Neural crest cell (in vitro differentiated cells): ENCODE measurements at regions not wholly inside any gene's neighbourhood (a gene's known extent, or its start where the extent isn't known, plus 50 kb on each side); places are given as distances from the start of the nearest gene placed in this dataset.
A peak's percentile ranks its signal among the peaks of the same experiment; 100 is the strongest.

Source experiments
- DNase-seq: peaks from one replicate; pipeline ENCODE4 v3.0.0; 2021; ENCODE audit warnings: low read depth, mixed read lengths, low spot score
- H3K27ac Mint-ChIP-seq: one replicate; pipeline ENCODE4 v1.8.0; 2021; ENCODE audit warnings: mild to moderate bottlenecking, mixed read lengths; ENCODE audit not compliant: unreplicated experiment
- H3K27me3 Mint-ChIP-seq: 2 replicates; pipeline ENCODE4 v1.8.0; 2021; ENCODE audit warnings: low read depth, mild to moderate bottlenecking, mixed read lengths
- H3K36me3 Mint-ChIP-seq: 2 replicates; pipeline ENCODE4 v1.8.0; 2021; ENCODE audit warnings: low read depth, mild to moderate bottlenecking, mixed read lengths
- H3K4me1 Mint-ChIP-seq: 2 replicates; pipeline ENCODE4 v1.8.0; 2021; ENCODE audit warnings: mixed read lengths
- H3K4me3 Mint-ChIP-seq: one replicate; pipeline ENCODE4 v1.8.0; 2021; ENCODE audit warnings: mild to moderate bottlenecking, mixed read lengths
- H3K9me3 Mint-ChIP-seq: 2 replicates; pipeline ENCODE4 v1.8.0; 2021; ENCODE audit warnings: mixed read lengths
- TF ChIP-seq, protein P1 (sequence below): fragments of 200-600 bp; sonication (generic); conservative IDR thresholded peaks from 2 replicates; pipeline ENCODE4 v1.5.0; 2021; ENCODE audit warnings: antibody characterized with exemption, mild to moderate bottlenecking

DNA sequence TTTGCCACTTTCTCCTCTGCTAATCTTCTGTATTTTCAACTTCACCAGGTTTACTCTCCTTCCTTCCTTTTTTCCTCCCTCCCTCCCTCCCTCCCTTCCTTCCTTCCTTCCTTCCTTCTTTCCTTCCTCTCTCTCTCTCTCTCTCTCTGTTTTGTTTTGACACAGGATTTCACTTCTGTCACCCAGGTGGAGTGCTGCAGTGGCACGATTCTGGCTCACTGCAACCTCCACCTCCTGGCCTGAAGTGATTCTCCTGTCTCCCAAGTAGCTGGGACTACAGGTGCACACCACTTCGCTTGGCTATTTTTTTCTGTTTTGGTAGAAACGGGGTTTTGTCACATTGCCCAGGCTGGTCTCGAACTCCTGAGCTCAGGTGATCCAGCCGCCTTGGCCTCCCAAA, 181.2 kb upstream of the BTG1 start:
- no peak for DNase-seq
- H3K27me3 Mint-ChIP-seq = no peaks in the 10 kb centered on the region
- peaks cover 6% of the 10 kb centered on the region for H3K9me3 Mint-ChIP-seq
- no peak overlapping the region for H3K27ac Mint-ChIP-seq
- H3K4me1 Mint-ChIP-seq = peaks cover 4% of the 10 kb centered on the region
- H3K36me3 Mint-ChIP-seq = peaks cover 13% of the 10 kb centered on the region
- no peak overlapping the region for H3K4me3 Mint-ChIP-seq
- TF ChIP-seq, protein P1, sequence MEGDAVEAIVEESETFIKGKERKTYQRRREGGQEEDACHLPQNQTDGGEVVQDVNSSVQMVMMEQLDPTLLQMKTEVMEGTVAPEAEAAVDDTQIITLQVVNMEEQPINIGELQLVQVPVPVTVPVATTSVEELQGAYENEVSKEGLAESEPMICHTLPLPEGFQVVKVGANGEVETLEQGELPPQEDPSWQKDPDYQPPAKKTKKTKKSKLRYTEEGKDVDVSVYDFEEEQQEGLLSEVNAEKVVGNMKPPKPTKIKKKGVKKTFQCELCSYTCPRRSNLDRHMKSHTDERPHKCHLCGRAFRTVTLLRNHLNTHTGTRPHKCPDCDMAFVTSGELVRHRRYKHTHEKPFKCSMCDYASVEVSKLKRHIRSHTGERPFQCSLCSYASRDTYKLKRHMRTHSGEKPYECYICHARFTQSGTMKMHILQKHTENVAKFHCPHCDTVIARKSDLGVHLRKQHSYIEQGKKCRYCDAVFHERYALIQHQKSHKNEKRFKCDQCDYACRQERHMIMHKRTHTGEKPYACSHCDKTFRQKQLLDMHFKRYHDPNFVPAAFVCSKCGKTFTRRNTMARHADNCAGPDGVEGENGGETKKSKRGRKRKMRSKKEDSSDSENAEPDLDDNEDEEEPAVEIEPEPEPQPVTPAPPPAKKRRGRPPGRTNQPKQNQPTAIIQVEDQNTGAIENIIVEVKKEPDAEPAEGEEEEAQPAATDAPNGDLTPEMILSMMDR = no peak

DNA sequence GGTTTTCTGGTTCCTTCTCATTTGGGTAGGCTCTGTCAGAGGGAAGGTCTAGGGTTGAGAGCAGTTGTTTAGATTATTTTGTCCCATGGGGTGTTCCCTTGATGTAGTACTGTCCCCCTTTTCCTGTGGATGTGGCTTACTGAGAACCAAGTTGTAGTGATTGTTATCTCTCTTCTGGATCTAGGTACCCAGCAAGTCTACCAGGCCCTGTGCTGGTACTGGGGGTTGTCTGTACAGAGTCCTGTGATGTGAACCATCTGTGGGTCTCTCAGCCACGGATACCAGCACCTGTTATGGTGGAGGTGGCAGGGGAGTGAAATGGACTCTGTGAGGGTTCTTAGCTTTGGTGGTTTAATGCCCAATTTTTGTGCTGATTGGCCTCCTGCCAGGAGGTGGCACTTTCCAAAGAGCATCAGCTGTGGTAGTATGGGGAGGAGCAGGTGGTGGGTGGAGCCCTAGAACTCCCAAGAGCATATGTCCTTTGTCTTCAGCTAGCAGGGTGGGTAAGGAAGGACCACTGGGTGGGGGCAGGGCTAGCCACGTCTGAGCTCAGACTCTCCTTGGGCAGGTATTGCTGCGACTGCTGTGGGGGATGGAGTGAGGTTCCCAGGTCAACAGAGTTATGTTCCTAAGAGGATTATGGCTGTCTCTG, 179.3 kb upstream of the BTG1 start:
- Mint-ChIP-seq H3K4me3 (no peak overlapping the region), H3K9me3 (peaks cover 9% of the 10 kb centered on the region), H3K4me1 (no peaks in the 10 kb centered on the region), H3K27me3 (no peaks in the 10 kb centered on the region), H3K36me3 (peaks cover 17% of the 10 kb centered on the region), H3K27ac (no peak overlapping the region)
- TF ChIP-seq, protein P1 = no peak
- no peak for DNase-seq

DNA sequence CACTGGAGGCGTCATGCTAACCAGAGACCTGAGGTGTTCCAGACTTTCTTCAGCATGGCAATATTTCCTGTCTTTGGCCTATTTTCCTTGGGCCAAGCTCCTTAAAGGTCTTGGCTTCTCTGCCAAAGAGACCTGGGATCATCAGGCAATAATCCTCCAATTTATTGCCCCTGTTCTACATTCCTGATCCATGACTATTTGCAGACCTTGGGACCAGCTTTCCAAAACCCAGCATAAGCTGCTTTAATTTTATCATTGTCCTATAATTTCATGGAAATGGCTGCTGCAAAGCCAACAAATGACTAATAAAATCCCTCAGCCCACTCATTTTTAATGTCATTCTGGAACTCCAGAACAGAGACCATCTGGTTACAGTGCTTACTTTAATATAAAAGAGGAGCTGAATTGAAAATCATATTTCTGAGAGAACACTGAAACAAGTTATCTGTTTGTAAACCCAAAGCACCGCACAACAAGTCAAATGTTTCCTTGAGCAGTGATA, 166.9 kb upstream of the BTG1 start:
- Mint-ChIP-seq H3K27ac (no peak overlapping the region), H3K4me1 (no peaks in the 10 kb centered on the region), H3K27me3 (no peaks in the 10 kb centered on the region), H3K9me3 (peaks cover 3% of the 10 kb centered on the region), H3K4me3 (no peak overlapping the region), H3K36me3 (peaks cover 7% of the 10 kb centered on the region)
- DNase-seq = no peak
- TF ChIP-seq, protein P1 = no peak

DNA sequence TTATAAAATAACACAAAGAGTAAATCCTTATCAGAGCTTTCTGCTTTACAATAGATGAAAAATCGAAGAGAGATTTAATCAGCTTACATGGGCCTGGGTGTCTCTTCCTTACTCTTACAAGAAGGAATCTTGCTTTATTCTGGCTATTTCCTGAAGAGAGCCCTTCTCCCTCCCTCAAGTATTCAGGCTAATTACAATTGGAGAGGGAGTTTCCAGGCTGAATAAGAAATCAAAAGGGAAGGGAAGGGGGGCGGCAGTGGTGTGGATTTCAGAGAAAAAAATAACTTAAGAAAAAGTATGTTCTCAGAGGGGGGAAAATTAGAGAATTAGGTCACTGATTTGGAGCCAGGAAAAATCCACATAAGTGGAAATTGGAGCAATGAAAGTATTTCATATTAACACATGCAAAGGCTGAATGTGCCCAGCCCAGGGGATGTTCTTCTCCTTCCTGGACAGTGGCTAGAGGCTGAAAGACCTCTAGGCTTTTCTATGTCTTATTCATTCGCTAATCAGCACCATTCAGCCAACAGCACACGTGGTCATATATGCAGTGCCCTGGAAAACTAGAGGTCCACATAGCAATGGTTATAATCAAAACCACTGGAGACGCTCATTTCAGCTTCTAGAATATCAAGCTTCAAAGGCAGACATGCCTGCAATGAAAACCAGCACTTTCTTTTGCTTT, 158.9 kb upstream of the BTG1 start:
- no peak for DNase-seq
- Mint-ChIP-seq H3K9me3 (no peaks in the 10 kb centered on the region), H3K4me3 (peak overlapping the region; percentile 32), H3K27ac (peak overlapping the region; percentile 86), H3K4me1 (peaks cover 25% of the 10 kb centered on the region), H3K36me3 (no peaks in the 10 kb centered on the region), H3K27me3 (no peaks in the 10 kb centered on the region)
- TF ChIP-seq, protein P1 = no peak

DNA sequence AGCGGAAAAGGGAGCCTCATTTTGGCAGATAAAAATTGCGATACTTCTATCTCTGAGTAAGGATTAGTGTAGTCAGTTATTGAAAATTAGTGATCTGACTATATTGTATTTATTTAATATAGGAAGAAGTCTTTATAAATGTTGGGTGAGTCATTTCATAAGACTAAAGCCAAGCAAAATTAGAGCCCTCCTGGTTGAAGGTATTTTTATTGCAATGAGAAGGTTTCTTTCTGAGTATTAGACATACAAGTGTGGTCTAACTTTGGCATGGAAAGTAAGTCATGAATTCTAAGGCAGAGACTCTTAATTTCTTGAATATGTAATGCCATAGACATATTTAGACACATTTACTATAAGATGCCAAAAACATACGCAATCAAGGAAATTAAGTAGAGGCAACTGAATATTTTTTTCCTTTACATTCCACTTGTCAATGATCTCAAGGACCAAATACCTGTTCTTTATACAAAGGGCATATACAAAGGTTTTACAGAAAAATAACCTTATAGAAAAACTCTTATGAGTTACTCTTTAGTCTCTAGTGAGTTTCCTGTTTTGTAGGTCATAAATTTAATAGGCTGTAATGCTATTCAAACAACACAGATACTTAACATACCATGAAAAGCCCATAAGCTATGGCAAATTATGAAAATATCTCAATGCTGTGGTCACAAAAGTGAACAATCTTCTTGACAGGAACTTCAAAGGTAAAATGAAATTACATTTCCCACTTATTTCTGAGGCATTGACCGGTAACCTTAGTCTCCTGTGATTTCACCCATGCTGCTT, 156.6 kb upstream of the BTG1 start:
- no peaks in the 10 kb centered on the region for H3K36me3 Mint-ChIP-seq
- no peaks in the 10 kb centered on the region for H3K9me3 Mint-ChIP-seq
- no peak overlapping the region for H3K4me3 Mint-ChIP-seq
- TF ChIP-seq, protein P1 = no peak
- no peak for DNase-seq
- H3K27ac Mint-ChIP-seq = no peak overlapping the region
- peaks cover 25% of the 10 kb centered on the region for H3K4me1 Mint-ChIP-seq
- no peaks in the 10 kb centered on the region for H3K27me3 Mint-ChIP-seq
